Gastrocnemius medialis (tissue), 4 donors: ENCODE measurements at regions not wholly inside any gene's neighbourhood (a gene's known extent, or its start where the extent isn't known, plus 50 kb on each side); places are given as distances from the start of the nearest gene placed in this dataset.
"Not testable (repeated sequence)": the region's sequence is repeated elsewhere in the genome, so short reads cannot be mapped to it uniquely, and the experiment has no call there.

Experiments used
- ATAC-seq, 2 donors: fragments of 150-250 bp; one replicate each; pipeline ENCODE4 v1.9.1; 2016
- DNase-seq, 2 donors: peaks; one replicate each; pipeline ENCODE4 v3.0.0-alpha.2; 2019
- H3K27ac ChIP-seq, 4 donors: fragments of 200-600 bp; sonication (generic); 1 replicate in 1 of 4; 2 replicates in 3 of 4; pipeline ENCODE4 v1.5.1; 2016 to 2018; ENCODE audit warnings: mild to moderate bottlenecking in 2 of 4, moderate library complexity in 1 of 4
- H3K27me3 ChIP-seq, 3 donors: fragments of 200-600 bp; sonication (generic) in 2 of 3; 1 replicate in 1 of 3; 2 replicates in 2 of 3; pipeline versions ENCODE4 v1.5.1 to v1.6.0; 2016 to 2019; ENCODE audit warnings: mild to moderate bottlenecking in 1 of 3, moderate library complexity in 1 of 3
- H3K36me3 ChIP-seq, 2 donors: fragments of 200-600 bp; sonication (generic) in 1 of 2; one replicate each; pipeline ENCODE4 v1.5.1; 2017 to 2018
- H3K4me1 ChIP-seq, 2 donors: fragments of 200-600 bp; sonication (generic) in 1 of 2; one replicate each; pipeline ENCODE4 v1.5.1; 2016 to 2017; ENCODE audit warnings: mild to moderate bottlenecking in 2 of 2
- H3K4me3 ChIP-seq, 4 donors: fragments of 200-600 bp; sonication (generic) in 3 of 4; 1 replicate in 1 of 4; 2 replicates in 3 of 4; pipeline ENCODE4 v1.5.1; 2016 to 2019; ENCODE audit warnings: mild to moderate bottlenecking in 2 of 4
- H3K9me3 ChIP-seq, 3 donors: fragments of 200-600 bp; sonication (generic) in 2 of 3; 1 replicate in 1 of 3; 2 replicates in 2 of 3; pipeline ENCODE4 v1.5.1; 2016 to 2019
- POLR2A ChIP-seq, 2 donors: fragments of 450-650 bp; IDR thresholded peaks; one replicate each; pipeline ENCODE4 v1.6.1; 2017; ENCODE audit warnings: antibody characterized with exemption in 2 of 2, mild to moderate bottlenecking in 2 of 2, moderate library complexity in 2 of 2
- in situ Hi-C, 4 donors: fragments of 200-750 bp; cut with MboI; loops; one replicate each; pipeline versions ENCODE4 v1.15.0 to v1.8.0; 2017; ENCODE audit warnings: low sequenced_read_pairs in 4 of 4
- intact Hi-C: fragments of 100-400 bp; cut with DNase I; formaldehyde crosslinking; loops from one replicate; pipeline ENCODE4 v1.15.1; 2023; ENCODE audit warnings: low total_unique reads
- TF ChIP-seq, protein P1 (sequence below), 5 experiments: fragments of 450-650 bp in 3 of 5; fragments of 200-600 bp in 2 of 5; sonication (generic) in 2 of 5; IDR thresholded peaks in 4 of 5; conservative IDR thresholded peaks in 1 of 5; 1 replicate in 4 of 5; 2 replicates in 1 of 5; pipeline ENCODE4 v1.5.1; 2016 to 2019; ENCODE audit warnings: antibody characterized with exemption in 5 of 5, mild to moderate bottlenecking in 3 of 5, moderate library complexity in 3 of 5

DNA sequence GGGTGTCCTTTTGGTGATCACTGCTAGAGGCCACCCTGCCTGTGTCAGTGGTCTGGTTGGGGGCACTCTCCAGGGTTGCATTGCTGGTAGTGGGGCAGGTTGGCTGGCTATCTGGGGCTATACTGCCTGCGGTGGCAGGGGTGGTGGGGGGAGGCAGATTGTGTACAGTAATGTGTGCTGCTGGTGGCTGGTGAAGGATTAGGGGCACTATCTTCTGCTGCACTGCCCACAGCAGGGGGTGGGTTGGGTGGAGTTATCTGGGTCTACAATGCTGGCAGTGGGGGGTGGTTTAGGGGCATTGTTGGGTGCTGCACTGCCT lies 204.0 kb upstream of the WSB1 start:
- Histone ChIP-seq H3K4me3 (no peak overlapping the region), H3K4me1 (no peaks in the 10 kb centered on the region), H3K27ac (no peak overlapping the region), H3K9me3 (peaks cover 0 to 2% (median 0%) of the 10 kb centered on the region in 3 donors), H3K27me3 (no peaks in the 10 kb centered on the region), H3K36me3 (no peaks in the 10 kb centered on the region)
- intact Hi-C loops: no loop called here
- TF ChIP-seq POLR2A (IDR thresholded peaks at IDR 0.05): no peak
- TF ChIP-seq, protein P1, sequence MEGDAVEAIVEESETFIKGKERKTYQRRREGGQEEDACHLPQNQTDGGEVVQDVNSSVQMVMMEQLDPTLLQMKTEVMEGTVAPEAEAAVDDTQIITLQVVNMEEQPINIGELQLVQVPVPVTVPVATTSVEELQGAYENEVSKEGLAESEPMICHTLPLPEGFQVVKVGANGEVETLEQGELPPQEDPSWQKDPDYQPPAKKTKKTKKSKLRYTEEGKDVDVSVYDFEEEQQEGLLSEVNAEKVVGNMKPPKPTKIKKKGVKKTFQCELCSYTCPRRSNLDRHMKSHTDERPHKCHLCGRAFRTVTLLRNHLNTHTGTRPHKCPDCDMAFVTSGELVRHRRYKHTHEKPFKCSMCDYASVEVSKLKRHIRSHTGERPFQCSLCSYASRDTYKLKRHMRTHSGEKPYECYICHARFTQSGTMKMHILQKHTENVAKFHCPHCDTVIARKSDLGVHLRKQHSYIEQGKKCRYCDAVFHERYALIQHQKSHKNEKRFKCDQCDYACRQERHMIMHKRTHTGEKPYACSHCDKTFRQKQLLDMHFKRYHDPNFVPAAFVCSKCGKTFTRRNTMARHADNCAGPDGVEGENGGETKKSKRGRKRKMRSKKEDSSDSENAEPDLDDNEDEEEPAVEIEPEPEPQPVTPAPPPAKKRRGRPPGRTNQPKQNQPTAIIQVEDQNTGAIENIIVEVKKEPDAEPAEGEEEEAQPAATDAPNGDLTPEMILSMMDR (IDR thresholded peaks at IDR 0.05 in 4 of 5, conservative IDR thresholded peaks at IDR 0.05 in 1 of 5): no peak
- ATAC-seq: no peak
- in situ Hi-C loops: no loop called here
- no peak for DNase-seq

DNA sequence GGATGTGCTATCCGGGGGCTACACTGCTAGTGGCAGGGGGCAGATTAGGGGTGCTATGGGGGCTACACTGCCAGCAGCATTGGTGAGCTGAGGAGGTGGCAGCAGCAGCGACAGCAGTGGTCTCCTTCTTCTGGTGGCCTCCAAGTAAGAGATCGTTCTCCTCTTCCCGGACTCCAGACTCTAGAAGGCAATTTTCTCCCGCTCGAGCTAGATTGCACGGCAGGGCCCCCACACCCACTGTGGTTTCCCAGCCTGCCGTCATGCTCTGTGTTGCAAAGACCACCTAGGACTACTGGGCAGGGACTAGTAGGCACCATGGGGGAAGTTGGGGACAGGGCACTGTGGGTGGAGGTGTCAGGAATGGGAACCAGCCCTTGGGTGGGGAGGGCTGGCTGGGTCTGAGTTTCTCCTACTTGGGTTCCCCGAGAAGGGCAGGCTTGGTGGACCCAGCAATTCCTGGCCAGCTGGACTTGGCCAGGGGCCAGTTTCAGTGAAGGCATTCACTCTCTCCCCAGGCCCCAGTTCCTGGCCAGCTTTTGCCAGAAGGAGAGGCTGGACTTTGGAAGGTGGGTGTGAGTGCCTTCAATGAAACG lies 203.4 kb upstream of the WSB1 start:
- H3K27ac ChIP-seq, ATAC-seq, H3K36me3 ChIP-seq, H3K27me3 ChIP-seq, H3K9me3 ChIP-seq, H3K4me3 ChIP-seq, intact Hi-C loops, DNase-seq, in situ Hi-C loops, H3K4me1 ChIP-seq: not testable (repeated sequence)

DNA sequence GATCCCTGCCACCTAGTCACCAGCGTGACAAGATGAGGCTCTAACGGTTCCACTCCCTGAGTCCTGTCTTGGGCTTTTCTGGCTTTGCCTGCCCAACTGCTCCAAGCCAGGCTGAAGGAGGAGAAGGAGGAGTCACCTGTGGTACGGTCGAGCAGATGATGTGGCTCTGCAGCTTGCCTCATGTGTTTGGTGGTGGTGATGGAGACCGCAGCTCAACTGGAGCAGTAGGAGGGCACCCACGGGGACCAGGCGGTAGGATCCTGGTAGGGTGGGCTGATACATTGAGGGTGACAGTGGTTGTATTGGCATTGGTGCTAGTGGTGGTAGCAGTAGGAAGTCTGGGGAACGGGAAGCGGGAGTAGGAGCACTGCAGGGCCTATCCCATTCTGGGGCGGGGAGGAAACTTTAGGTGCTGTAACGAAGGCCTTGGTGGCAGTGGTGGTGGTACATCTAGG lies 202.8 kb upstream of the WSB1 start:
- H3K9me3 ChIP-seq: peaks cover 0 to 2% (median 0%) of the 10 kb centered on the region in 3 donors
- no peaks in the 10 kb centered on the region for H3K36me3 ChIP-seq
- no peaks in the 10 kb centered on the region for H3K27me3 ChIP-seq
- no peak overlapping the region for H3K4me3 ChIP-seq
- DNase-seq (no peak), ATAC-seq (no peak)
- no peaks in the 10 kb centered on the region for H3K4me1 ChIP-seq
- in situ Hi-C loops: no loop called here
- TF ChIP-seq, protein P1 (IDR thresholded peaks at IDR 0.05 in 4 of 5, conservative IDR thresholded peaks at IDR 0.05 in 1 of 5): no peak
- TF ChIP-seq POLR2A (IDR thresholded peaks at IDR 0.05): no peak
- intact Hi-C loops: no loop called here
- no peak overlapping the region for H3K27ac ChIP-seq

DNA sequence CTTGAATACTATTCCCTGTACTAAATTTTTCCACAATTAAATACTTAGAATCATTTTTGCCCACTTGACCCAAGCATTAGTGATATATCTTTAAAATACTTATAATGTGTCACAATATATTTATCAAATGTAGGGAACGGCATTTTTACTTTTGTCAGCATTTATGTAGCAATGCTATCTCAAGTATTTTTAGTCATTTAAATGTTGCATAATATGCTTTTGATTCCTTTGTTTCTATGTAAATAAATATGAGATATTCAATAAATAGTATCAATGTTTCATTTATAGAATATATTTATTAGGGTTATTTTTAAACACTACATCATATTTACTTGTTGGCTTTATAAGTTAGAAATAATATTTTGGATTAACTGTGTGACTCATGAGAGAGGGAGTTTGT lies 199.7 kb upstream of the WSB1 start:
- H3K27ac ChIP-seq, H3K9me3 ChIP-seq, H3K27me3 ChIP-seq, ATAC-seq, in situ Hi-C loops, H3K4me3 ChIP-seq, DNase-seq, H3K4me1 ChIP-seq, H3K36me3 ChIP-seq, intact Hi-C loops: not testable (repeated sequence)

DNA sequence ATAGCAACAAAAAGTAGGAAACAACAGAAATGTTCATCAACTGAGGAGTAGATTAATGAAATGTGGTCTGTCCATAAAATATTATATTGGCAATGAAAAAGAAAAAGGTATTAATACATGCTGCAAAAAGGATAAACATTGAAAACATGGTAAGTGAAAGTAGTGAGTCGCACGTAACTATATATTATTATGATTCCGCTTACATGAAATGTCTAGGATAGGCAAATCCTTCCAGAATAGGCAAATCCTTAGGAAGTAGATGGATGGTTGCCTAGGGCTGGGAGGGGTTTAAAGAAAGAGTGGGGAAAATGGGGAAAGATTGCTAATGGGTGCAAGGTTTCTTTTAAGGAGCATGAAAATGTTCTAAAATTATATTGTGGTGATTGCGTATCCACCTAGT lies 198.1 kb upstream of the WSB1 start:
- intact Hi-C loops, H3K36me3 ChIP-seq, H3K4me1 ChIP-seq, DNase-seq, H3K9me3 ChIP-seq, H3K27ac ChIP-seq, ATAC-seq, H3K4me3 ChIP-seq, H3K27me3 ChIP-seq, in situ Hi-C loops: not testable (repeated sequence)

DNA sequence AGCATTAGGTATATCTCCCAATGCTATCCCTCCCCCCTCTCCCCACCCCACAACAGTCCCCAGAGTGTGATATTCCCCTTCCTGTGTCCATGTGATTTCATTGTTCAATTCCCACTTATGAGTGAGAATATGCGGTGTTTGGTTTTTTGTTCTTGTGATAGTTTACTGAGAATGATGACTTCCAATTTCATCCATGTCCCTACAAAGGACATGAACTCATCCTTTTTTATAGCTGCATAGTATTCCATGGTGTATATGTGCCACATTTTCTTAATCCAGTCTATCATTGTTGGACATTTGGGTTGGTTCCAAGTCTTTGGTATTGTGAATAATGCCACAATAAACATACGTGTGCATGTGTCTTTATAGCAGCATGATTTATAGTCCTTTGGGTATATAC lies 194.6 kb upstream of the WSB1 start:
- intact Hi-C loops, in situ Hi-C loops, H3K4me1 ChIP-seq, H3K9me3 ChIP-seq, H3K27me3 ChIP-seq, H3K27ac ChIP-seq, ATAC-seq, DNase-seq, H3K4me3 ChIP-seq, H3K36me3 ChIP-seq: not testable (repeated sequence)

DNA sequence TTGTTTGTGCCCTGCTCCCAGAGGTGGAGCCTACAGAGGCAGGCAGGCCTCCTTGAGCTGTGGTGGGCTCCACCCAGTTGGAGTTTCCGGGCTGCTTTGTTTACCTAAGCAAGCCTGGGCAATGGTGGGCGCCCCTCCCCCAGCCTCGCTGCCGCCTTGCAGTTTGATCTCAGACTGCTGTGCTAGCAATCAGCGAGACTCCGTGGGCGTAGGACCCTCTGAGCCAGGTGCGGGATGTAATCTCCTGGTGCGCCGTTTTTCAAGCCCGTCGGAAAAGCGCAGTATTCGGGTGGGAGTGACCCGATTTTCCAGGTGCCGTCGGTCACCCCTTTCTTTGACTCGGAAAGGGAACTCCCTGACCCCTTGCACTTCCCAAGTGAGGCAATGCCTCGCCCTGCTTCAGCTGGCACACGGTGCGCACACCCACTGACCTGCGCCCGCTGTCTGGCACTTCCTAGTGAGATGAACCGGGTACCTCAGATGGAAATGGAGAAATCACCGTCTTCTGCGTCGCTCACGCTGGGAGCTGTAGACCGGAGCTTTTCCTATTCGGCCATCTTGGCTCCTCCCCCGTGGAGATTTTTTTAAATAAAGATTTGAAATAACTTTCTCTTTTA lies 189.2 kb upstream of the WSB1 start:
- H3K9me3 ChIP-seq, ATAC-seq, H3K4me3 ChIP-seq, DNase-seq, H3K36me3 ChIP-seq, in situ Hi-C loops, intact Hi-C loops, H3K27ac ChIP-seq, H3K27me3 ChIP-seq, H3K4me1 ChIP-seq: not testable (repeated sequence)
